GM12891 (cell line): ENCODE measurements at regions not wholly inside any gene's neighbourhood (a gene's known extent, or its start where the extent isn't known, plus 50 kb on each side); places are given as distances from the start of the nearest gene placed in this dataset.

Experiments used
- DNase-seq: peaks from one replicate; pipeline ENCODE4 v3.0.0; 2011; ENCODE audit warnings: low spot score; ENCODE audit not compliant: insufficient read length
- FAIRE-seq: peaks from 2 replicates; lab custom pipeline; 2011; peaks lifted over from hg19 to GRCh38; lab: Jason Lieb, UNC
- PAX5 ChIP-seq: IDR thresholded peaks from 2 replicates; pipeline ENCODE4 v1.6.1; 2011; ENCODE audit warnings: low read length, moderate library complexity, mild to moderate bottlenecking; ENCODE audit not compliant: insufficient read depth, severe bottlenecking
- POLR2A ChIP-seq: IDR thresholded peaks from 2 replicates; pipeline ENCODE4 v1.6.1; 2011; ENCODE audit warnings: low read depth, low read length, control low read depth
- POLR2AphosphoS5 ChIP-seq: IDR thresholded peaks from 2 replicates; pipeline ENCODE4 v1.6.1; 2011; ENCODE audit warnings: low read depth, low read length, control low read depth
- POU2F2 ChIP-seq: IDR thresholded peaks from 2 replicates; pipeline ENCODE4 v1.6.1; 2011; ENCODE audit warnings: low read depth, mild to moderate bottlenecking, control low read depth, low read length, moderate library complexity
- SPI1 ChIP-seq: IDR thresholded peaks from 2 replicates; pipeline ENCODE4 v1.6.1; 2011; ENCODE audit warnings: low read depth, low read length, control low read depth
- TAF1 ChIP-seq: IDR thresholded peaks from 2 replicates; pipeline ENCODE4 v1.6.1; 2011; ENCODE audit warnings: low read depth, low read length, control low read depth

- FAIRE-seq = no peak
- TF ChIP-seq POLR2A (no peak), SPI1 (no peak), POLR2AphosphoS5 (no peak), POU2F2 (no peak)
These were observed 395.9 kb upstream of the CADM1 start for GRCh38 chr11:115900111-115900510.

GRCh38 chr11:115897707-115898106, 393.5 kb upstream of the CADM1 start:
- no peak for FAIRE-seq
- TF ChIP-seq POLR2AphosphoS5 = no peak
- TF ChIP-seq SPI1 = no peak
- no peak for TF ChIP-seq POU2F2
- TF ChIP-seq PAX5 = no peak
- no peak for TF ChIP-seq POLR2A
- no peak for TF ChIP-seq TAF1
- DNase-seq = no peak

More at GRCh38 chr11:115900111-115900510, 395.9 kb upstream of the CADM1 start:
- no peak for DNase-seq

- FAIRE-seq = peak; percentile 45
- no peak for DNase-seq
- TF ChIP-seq POLR2A (no peak), TAF1 (no peak), PAX5 (no peak), SPI1 (0 out of 2 replicates have a peak, but pooled peaks have one; percentile 10)
These were observed 391.9 kb upstream of the CADM1 start for GRCh38 chr11:115896084-115896483.

- FAIRE-seq (peak; percentile 47), DNase-seq (no peak)
- TF ChIP-seq POU2F2 (no peak), POLR2A (no peak), PAX5 (no peak), POLR2AphosphoS5 (no peak), SPI1 (no peak), TAF1 (no peak)
These were observed 391.4 kb upstream of the CADM1 start for GRCh38 chr11:115895594-115895993.

- DNase-seq = no peak
- FAIRE-seq = no peak
- no peak for TF ChIP-seq POU2F2
- TF ChIP-seq POLR2AphosphoS5 = no peak
- no peak for TF ChIP-seq POLR2A
- TF ChIP-seq SPI1 = no peak
- TF ChIP-seq TAF1 = no peak
- no peak for TF ChIP-seq PAX5
These were observed 390.0 kb upstream of the CADM1 start for GRCh38 chr11:115894176-115894575.

- FAIRE-seq (peak; percentile 26), DNase-seq (no peak)
- no peak for TF ChIP-seq TAF1
- TF ChIP-seq POLR2A = no peak
- no peak for TF ChIP-seq POU2F2
- TF ChIP-seq PAX5 = no peak
- no peak for TF ChIP-seq POLR2AphosphoS5
- TF ChIP-seq SPI1 = no peak
These were observed 389.4 kb upstream of the CADM1 start for GRCh38 chr11:115893461-115894099.

- no peak for FAIRE-seq
- TF ChIP-seq POLR2AphosphoS5 = no peak
- no peak for TF ChIP-seq PAX5
- no peak for TF ChIP-seq POU2F2
- TF ChIP-seq SPI1 = no peak
- no peak for TF ChIP-seq TAF1
- no peak for TF ChIP-seq POLR2A
- no peak for DNase-seq
These were observed 387.8 kb upstream of the CADM1 start for GRCh38 chr11:115892016-115892415.

- TF ChIP-seq POU2F2 (no peak), POLR2A (no peak), POLR2AphosphoS5 (no peak), SPI1 (no peak), PAX5 (no peak), TAF1 (no peak)
- no peak for DNase-seq
- FAIRE-seq = no peak
These were observed 387.4 kb upstream of the CADM1 start for GRCh38 chr11:115891581-115891980.

GRCh38 chr11:115890500-115890899, 386.3 kb upstream of the CADM1 start:
- TF ChIP-seq SPI1 (peak; percentile 83), PAX5 (no peak), POLR2AphosphoS5 (no peak), TAF1 (no peak)
- FAIRE-seq (peak; percentile 23), DNase-seq (no peak)

- FAIRE-seq (no peak), DNase-seq (no peak)
- TF ChIP-seq POLR2A = no peak
- TF ChIP-seq TAF1 = no peak
- TF ChIP-seq POLR2AphosphoS5 = no peak
- TF ChIP-seq PAX5 = no peak
- no peak for TF ChIP-seq SPI1
- no peak for TF ChIP-seq POU2F2
These were observed 385.5 kb upstream of the CADM1 start for GRCh38 chr11:115889712-115890111.
